NCI-H2029 (cell line): ENCODE measurements at regions not wholly inside any gene's neighbourhood (a gene's known extent, or its start where the extent isn't known, plus 50 kb on each side); places are given as distances from the start of the nearest gene placed in this dataset.

Source experiments
- DNase-seq: peaks from one replicate; lab custom pipeline; 2025; lab: John Stamatoyannopoulos, UW

GRCh38 chr17:74017466-74017865 is 186.0 kb upstream of the RPL38 start:
- DNase-seq: no peak

GRCh38 chr17:74018115-74018514 is 185.4 kb upstream of the RPL38 start:
- DNase-seq: no peak

- DNase-seq: no peak
Observed at GRCh38 chr17:74019271-74019670, 184.2 kb upstream of the RPL38 start.

GRCh38 chr17:74019860-74020259 is 183.6 kb upstream of the RPL38 start:
- DNase-seq: no peak

- no peak for DNase-seq
Observed at GRCh38 chr17:74020522-74020921, 183.0 kb upstream of the RPL38 start.

GRCh38 chr17:74024871-74025531 is 178.5 kb upstream of the RPL38 start:
- peak; percentile 48 for DNase-seq

GRCh38 chr17:74027444-74027843 is 176.0 kb upstream of the RPL38 start:
- DNase-seq: no peak

- DNase-seq: no peak
Observed at GRCh38 chr17:74028354-74029116, 174.9 kb upstream of the RPL38 start.

- DNase-seq: no peak
Observed at GRCh38 chr17:74031316-74032090, 172.0 kb upstream of the RPL38 start.

- DNase-seq: no peak
Observed at GRCh38 chr17:74032222-74032621, 171.3 kb upstream of the RPL38 start.

GRCh38 chr17:74037320-74037719 is 166.2 kb upstream of the RPL38 start:
- no peak for DNase-seq

- DNase-seq: no peak
Observed at GRCh38 chr17:74040291-74040690, 163.2 kb upstream of the RPL38 start.

- no peak for DNase-seq
Observed at GRCh38 chr17:74040729-74041128, 162.7 kb upstream of the RPL38 start.

GRCh38 chr17:74041869-74042640 is 161.4 kb upstream of the RPL38 start:
- DNase-seq: no peak

GRCh38 chr17:74042744-74043486 is 160.6 kb upstream of the RPL38 start:
- DNase-seq: peak; percentile 19

- DNase-seq: no peak
Observed at GRCh38 chr17:74043976-74044375, 159.5 kb upstream of the RPL38 start.

GRCh38 chr17:74045608-74046280 is 157.7 kb upstream of the RPL38 start:
- peak; percentile 56 for DNase-seq

- DNase-seq: no peak
Observed at GRCh38 chr17:74049167-74049966, 154.1 kb upstream of the RPL38 start.

- no peak for DNase-seq
Observed at GRCh38 chr17:74049967-74050458, 153.5 kb upstream of the RPL38 start.

- DNase-seq: no peak
Observed at GRCh38 chr17:74051348-74051747, 152.1 kb upstream of the RPL38 start.
